IMR-90 (cell line): ENCODE measurements at regions not wholly inside any gene's neighbourhood (a gene's known extent, or its start where the extent isn't known, plus 50 kb on each side); places are given as distances from the start of the nearest gene placed in this dataset.

Experiments
- ATAC-seq: fragments of 200-7000 bp; cut with Tn5 transposase; 2 replicates; pipeline ENCODE4 v1.9.1; 2020; ENCODE audit warnings: low read depth, mild to moderate bottlenecking, moderate library complexity
- BruUV-seq: library from RNA; stranded (reverse); fragments of 400-500 nt; replicated peaks from 2 replicates; lab custom pipeline; 2021; lab: Mats Ljungman, UMichigan
- CTCF ChIA-PET: fragments of 300-600 bp; formaldehyde crosslinking; extraction: SDS; loops from one replicate; lab custom pipeline; 2021; ENCODE audit warnings: antibody characterized with exemption; lab: Yijun Ruan, JAX
- POLR2A ChIA-PET: fragments of 300-600 bp; sonication (Branson Sonifier 250); formaldehyde crosslinking; loops from one replicate; lab custom pipeline; 2022; ENCODE audit warnings: antibody characterized with exemption; ENCODE audit not compliant: unreplicated experiment; lab: Charles Lee
- DNase-seq: peaks from one replicate; pipeline ENCODE4 v3.0.0; 2013
- H2AFZ ChIP-seq: replicated peaks from 2 replicates; pipeline ENCODE3; 2013; ENCODE audit warnings: low read length, mild to moderate bottlenecking; ENCODE audit not compliant: poor library complexity
- H2AK5ac ChIP-seq: 2 replicates; pipeline ENCODE4 v1.6.1; 2013; ENCODE audit warnings: low read depth, low read length, inconsistent platforms
- H2AK9ac ChIP-seq: replicated peaks from 2 replicates; pipeline ENCODE3; 2013; ENCODE audit warnings: mild to moderate bottlenecking, low read depth, low read length, moderate library complexity; ENCODE audit not compliant: poor library complexity
- H2BK120ac ChIP-seq: 2 replicates; pipeline ENCODE4 v1.6.1; 2013; ENCODE audit warnings: low read depth, low read length, inconsistent platforms
- H2BK15ac ChIP-seq: 3 replicates; pipeline ENCODE4 v1.6.1; 2013; ENCODE audit warnings: low read depth, low read length, inconsistent platforms
- H2BK20ac ChIP-seq: 2 replicates; pipeline ENCODE4 v1.6.1; 2013; ENCODE audit warnings: low read depth, mild to moderate bottlenecking, inconsistent platforms, low read length, moderate library complexity
- H2BK5ac ChIP-seq: 2 replicates; pipeline ENCODE4 v1.6.1; 2013; ENCODE audit warnings: mild to moderate bottlenecking, low read depth, low read length, inconsistent platforms; ENCODE audit not compliant: poor library complexity, severe bottlenecking
- H3K14ac ChIP-seq: replicated peaks from 2 replicates; pipeline ENCODE4 v1.6.1; 2013; ENCODE audit warnings: low read depth, low read length, inconsistent platforms
- H3K18ac ChIP-seq: 2 replicates; pipeline ENCODE4 v1.6.1; 2013; ENCODE audit warnings: low read depth, low read length, control low read depth
- H3K23ac ChIP-seq: 2 replicates; pipeline ENCODE4 v1.6.1; 2013; ENCODE audit warnings: low read depth, low read length, inconsistent platforms
- H3K27ac ChIP-seq: 2 replicates; pipeline ENCODE4 v1.5.1; 2013; ENCODE audit warnings: mild to moderate bottlenecking, control low read depth, low read length; ENCODE audit not compliant: insufficient read depth
- H3K27me3 ChIP-seq: 2 replicates; pipeline ENCODE4 v1.6.1; 2013; ENCODE audit warnings: low read length; ENCODE audit not compliant: control insufficient read depth, insufficient read depth
- H3K36me3 ChIP-seq: 2 replicates; pipeline ENCODE4 v1.6.1; 2013; ENCODE audit warnings: low read length, mixed read lengths; ENCODE audit not compliant: control insufficient read depth, insufficient read depth
- H3K4ac ChIP-seq: 2 replicates; pipeline ENCODE4 v1.6.1; 2013; ENCODE audit warnings: low read depth, low read length, inconsistent platforms
- H3K4me1 ChIP-seq: 2 replicates; pipeline ENCODE4 v1.6.1; 2013; ENCODE audit warnings: low read length, mixed read lengths; ENCODE audit not compliant: control insufficient read depth, insufficient read depth
- H3K4me2 ChIP-seq: 2 replicates; pipeline ENCODE4 v1.6.1; 2013; ENCODE audit warnings: low read depth, mild to moderate bottlenecking, control low read depth, low read length, moderate library complexity
- H3K4me3 ChIP-seq: 2 replicates; pipeline ENCODE4 v1.5.1; 2013; ENCODE audit warnings: low read depth, mild to moderate bottlenecking, control low read depth, low read length, moderate library complexity; ENCODE audit not compliant: insufficient read depth
- H3K56ac ChIP-seq: 2 replicates; pipeline ENCODE4 v1.6.1; 2013; ENCODE audit warnings: low read length, inconsistent platforms; ENCODE audit not compliant: insufficient read depth; ENCODE audit errors: extremely low read depth
- H3K79me1 ChIP-seq, 2 experiments: 2 replicates each; pipeline ENCODE4 v1.6.1; 2013; ENCODE audit warnings: low read length in 2 of 2, inconsistent platforms in 1 of 2, low read depth in 1 of 2
- H3K9ac ChIP-seq: 2 replicates; pipeline ENCODE4 v1.6.1; 2013; ENCODE audit warnings: low read depth, low read length, control low read depth
- H3K9me1 ChIP-seq: 2 replicates; pipeline ENCODE4 v1.6.1; 2013; ENCODE audit warnings: low read length, inconsistent platforms; ENCODE audit not compliant: insufficient read depth
- H3K9me3 ChIP-seq: 2 replicates; pipeline ENCODE4 v1.6.1; 2013; ENCODE audit warnings: low read length; ENCODE audit not compliant: control insufficient read depth, insufficient read depth
- H4K20me1 ChIP-seq: 2 replicates; pipeline ENCODE4 v1.6.1; 2013; ENCODE audit warnings: low read length, inconsistent platforms; ENCODE audit not compliant: insufficient read depth
- H4K5ac ChIP-seq: 2 replicates; pipeline ENCODE4 v1.6.1; 2013; ENCODE audit warnings: mild to moderate bottlenecking, low read depth, low read length, control low read depth
- H4K8ac ChIP-seq, 2 experiments: 2 replicates each; pipeline ENCODE4 v1.6.1; 2013; ENCODE audit warnings: low read depth in 2 of 2, low read length in 2 of 2, control low read depth in 1 of 2, inconsistent platforms in 1 of 2
- H4K91ac ChIP-seq: 2 replicates; pipeline ENCODE4 v1.6.1; 2013; ENCODE audit warnings: low read depth, low read length, inconsistent platforms; ENCODE audit not compliant: insufficient read depth
- BHLHE40 ChIP-seq: fragments of 150-350 bp; IDR thresholded peaks from 2 replicates; pipeline ENCODE4 v1.6.1; 2016; ENCODE audit warnings: mild to moderate bottlenecking, low read depth, low read length
- CEBPB ChIP-seq: IDR thresholded peaks from 2 replicates; pipeline ENCODE4 v1.6.1; 2012; ENCODE audit warnings: low read depth, low read length, improper control_type of control experiment
- ELK1 ChIP-seq: fragments of 150-350 bp; IDR thresholded peaks from 2 replicates; pipeline ENCODE4 v1.6.1; 2016; ENCODE audit warnings: low read depth, mild to moderate bottlenecking, low read length, moderate library complexity, borderline replicate concordance
- MAFK ChIP-seq: IDR thresholded peaks from 2 replicates; pipeline ENCODE4 v1.6.1; 2012; ENCODE audit warnings: low read depth, low read length, improper control_type of control experiment
- MXI1 ChIP-seq: IDR thresholded peaks from 2 replicates; pipeline ENCODE4 v1.6.1; 2012; ENCODE audit warnings: low read depth, mild to moderate bottlenecking, low read length, moderate library complexity, borderline replicate concordance
- NFE2L2 ChIP-seq: fragments of 150-350 bp; IDR thresholded peaks from 2 replicates; pipeline ENCODE4 v1.6.1; 2016; ENCODE audit warnings: low read depth, mild to moderate bottlenecking, low read length
- POLR2A ChIP-seq: IDR thresholded peaks from 2 replicates; pipeline ENCODE4 v1.6.1; 2012; ENCODE audit warnings: mild to moderate bottlenecking, low read depth, low read length
- RCOR1 ChIP-seq: IDR thresholded peaks from 2 replicates; pipeline ENCODE4 v1.6.1; 2012; ENCODE audit warnings: mild to moderate bottlenecking, low read length, improper control_type of control experiment; ENCODE audit not compliant: insufficient replicate concordance
- RFX5 ChIP-seq: IDR thresholded peaks from 2 replicates; pipeline ENCODE4 v1.8.0; 2012; ENCODE audit warnings: low read depth, mild to moderate bottlenecking, low read length, moderate library complexity
- WGBS, 2 experiments: methylation state at CpG; one replicate each; pipeline versions ENCODE4 v1.1.5 to v1.1.7; 2013; ENCODE audit warnings: missing lambda C conversion rate in 2 of 2; ENCODE audit not compliant: insufficient read length in 1 of 2; ENCODE audit errors: extremely low coverage in 2 of 2; 5-methylcytosine and 5-hydroxymethylcytosine counted together
- dilution Hi-C: fragments of 300-500 bp; cut with HindIII; formaldehyde crosslinking; loops from one replicate; pipeline ENCODE4 v1.14.3; 2018; ENCODE audit warnings: low sequenced_read_pairs; ENCODE audit not compliant: unreplicated experiment
- in situ Hi-C: fragments of 300-500 bp; cut with MboI; formaldehyde crosslinking; loops from 3 replicates; pipeline ENCODE4 v1.14.3; 2019; ENCODE audit warnings: low sequenced_read_pairs, inconsistent platforms, mixed read lengths
- intact Hi-C: fragments of 100-400 bp; cut with micrococcal nuclease; formaldehyde crosslinking; loops from 2 replicates; pipeline ENCODE4 v1.10.0; 2022
- TF ChIP-seq, protein P1 (sequence below): conservative IDR thresholded peaks from 2 replicates; pipeline ENCODE4 v1.5.1; 2012; ENCODE audit warnings: mild to moderate bottlenecking, low read depth, low read length, improper control_type of control experiment

DNA sequence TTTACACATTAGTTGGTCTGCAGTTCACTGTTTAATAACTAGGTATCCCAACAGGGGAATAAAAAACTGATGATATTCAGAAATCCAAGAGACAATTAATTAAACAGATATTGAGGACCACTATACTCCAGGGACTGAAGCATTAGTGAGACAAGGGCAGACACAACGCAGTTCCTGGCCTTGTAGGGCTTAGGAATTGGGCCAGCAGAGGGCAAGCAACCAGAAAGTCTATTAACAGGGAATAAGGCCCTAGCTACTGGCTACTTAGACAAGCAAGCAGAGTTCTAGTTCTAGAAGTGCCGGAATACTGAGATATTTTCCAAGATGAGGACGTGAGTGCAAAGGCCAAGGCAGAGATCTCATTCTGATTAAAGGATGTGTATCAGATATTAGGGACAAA is 58.6 kb upstream of the ADGRA3 start:
- intact Hi-C loops (no loop called here), in situ Hi-C loops (no loop called here), dilution Hi-C loops (no loop called here)
- CTCF ChIA-PET = no interaction called here
- Histone ChIP-seq H3K4me2 (no peak overlapping the region), H2BK5ac (no peak overlapping the region), H2BK120ac (no peak overlapping the region), H3K27ac (no peak overlapping the region), H4K91ac (no peak overlapping the region), H3K4ac (no peak overlapping the region), H3K9ac (no peak overlapping the region), H2AK5ac (no peak overlapping the region), H3K56ac (no peak overlapping the region), H4K20me1 (no peaks in the 10 kb centered on the region), H3K23ac (no peak overlapping the region), H2AK9ac (no peak overlapping the region), H3K27me3 (no peaks in the 10 kb centered on the region), H2AFZ (no peak overlapping the region), H3K36me3 (no peaks in the 10 kb centered on the region), H4K5ac (no peak overlapping the region), H4K8ac (no peak overlapping the region), H3K18ac (no peak overlapping the region), H3K9me1 (no peaks in the 10 kb centered on the region), H3K79me1 (no peaks in the 10 kb centered on the region), H3K9me3 (no peaks in the 10 kb centered on the region), H3K4me1 (no peaks in the 10 kb centered on the region), H2BK15ac (no peak overlapping the region), H3K4me3 (no peak overlapping the region), H2BK20ac (no peak overlapping the region), H3K14ac (no peak overlapping the region)
- WGBS, 2 experiments = 40% methylated on average over 1 of the region's 3 CpGs; no CpG with 5 or more reads in 1 of the 2 experiments
- no peak for ATAC-seq
- DNase-seq = no peak
- POLR2A ChIA-PET = no interaction called here
- BruUV-seq = no TSS peak
- TF ChIP-seq POLR2A = no peak
- TF ChIP-seq, protein P1, sequence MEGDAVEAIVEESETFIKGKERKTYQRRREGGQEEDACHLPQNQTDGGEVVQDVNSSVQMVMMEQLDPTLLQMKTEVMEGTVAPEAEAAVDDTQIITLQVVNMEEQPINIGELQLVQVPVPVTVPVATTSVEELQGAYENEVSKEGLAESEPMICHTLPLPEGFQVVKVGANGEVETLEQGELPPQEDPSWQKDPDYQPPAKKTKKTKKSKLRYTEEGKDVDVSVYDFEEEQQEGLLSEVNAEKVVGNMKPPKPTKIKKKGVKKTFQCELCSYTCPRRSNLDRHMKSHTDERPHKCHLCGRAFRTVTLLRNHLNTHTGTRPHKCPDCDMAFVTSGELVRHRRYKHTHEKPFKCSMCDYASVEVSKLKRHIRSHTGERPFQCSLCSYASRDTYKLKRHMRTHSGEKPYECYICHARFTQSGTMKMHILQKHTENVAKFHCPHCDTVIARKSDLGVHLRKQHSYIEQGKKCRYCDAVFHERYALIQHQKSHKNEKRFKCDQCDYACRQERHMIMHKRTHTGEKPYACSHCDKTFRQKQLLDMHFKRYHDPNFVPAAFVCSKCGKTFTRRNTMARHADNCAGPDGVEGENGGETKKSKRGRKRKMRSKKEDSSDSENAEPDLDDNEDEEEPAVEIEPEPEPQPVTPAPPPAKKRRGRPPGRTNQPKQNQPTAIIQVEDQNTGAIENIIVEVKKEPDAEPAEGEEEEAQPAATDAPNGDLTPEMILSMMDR = no peak
- TF ChIP-seq MXI1 = no peak
- TF ChIP-seq BHLHE40 = no peak
- TF ChIP-seq CEBPB = no peak
- no peak for TF ChIP-seq RCOR1
- TF ChIP-seq NFE2L2 = no peak
- no peak for TF ChIP-seq RFX5
- no peak for TF ChIP-seq ELK1
- TF ChIP-seq MAFK = no peak
